ENCODE measurements at regions not wholly inside any gene's neighbourhood (a gene's known extent, or its start where the extent isn't known, plus 50 kb on each side); places are given as distances from the start of the nearest gene placed in this dataset.

DNA sequence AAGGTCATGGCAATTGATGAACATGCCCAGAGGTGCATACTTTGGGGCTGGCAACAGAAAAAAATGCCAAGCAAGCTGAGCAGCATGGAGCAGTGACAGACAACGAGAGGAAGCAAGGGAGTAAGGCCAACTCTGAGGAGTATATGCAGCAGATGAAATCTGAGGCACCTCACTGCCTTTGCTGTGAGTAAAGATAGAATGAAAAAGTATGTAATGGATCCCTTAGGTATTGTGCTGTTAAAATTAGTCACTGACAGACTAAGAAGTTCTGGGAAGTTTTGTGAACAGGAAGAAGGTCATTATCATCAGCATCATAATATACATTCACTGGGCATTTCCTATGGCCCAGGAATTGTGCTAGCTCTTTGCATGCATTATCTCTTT, 269.9 kb downstream of the DUSP6 start:
- no peaks in the 10 kb centered on the region for H3K27me3 ChIP-seq (ENCODE audit: insufficient read depth, low read length)
- H3K27ac Mint-ChIP-seq, result no peak overlapping the region
- no peak overlapping the region for H3K4me3 ChIP-seq (ENCODE audit: low read length in 2 of 2)
- peaks cover 0 to 2% (median 0%) of the 10 kb centered on the region in 8 donors for H3K9me3 Mint-ChIP-seq
- no peak overlapping the region for H3K27ac ChIP-seq (ENCODE audit: low read depth, low read length)
- POLR2A ChIA-PET (ENCODE audit: partially characterized antibody), result no interaction called here
- CTCF ChIA-PET (ENCODE audit: partially characterized antibody), result no interaction called here
- H3K4me1 Mint-ChIP-seq, result peaks cover 0 to 4% (median under 1%) of the 10 kb centered on the region in 4 donors
- DNase-seq, result no peak
- H3K27me3 Mint-ChIP-seq, result peaks cover 0 to 6% of the 10 kb centered on the region in 2 donors
- H3K36me3 ChIP-seq (ENCODE audit: insufficient read depth, low read length), result no peaks in the 10 kb centered on the region
- H3K4me3 Mint-ChIP-seq, result no peak overlapping the region
- H3K9me3 ChIP-seq (ENCODE audit: control insufficient read depth in 1 of 2, low read length in 2 of 2), result no peaks in the 10 kb centered on the region
- H3K4me1 ChIP-seq (ENCODE audit: insufficient read depth, low read length), result no peaks in the 10 kb centered on the region
- intact Hi-C loops (cut with micrococcal nuclease), result no loop called here
- no peaks in the 10 kb centered on the region for H3K36me3 Mint-ChIP-seq

DNA sequence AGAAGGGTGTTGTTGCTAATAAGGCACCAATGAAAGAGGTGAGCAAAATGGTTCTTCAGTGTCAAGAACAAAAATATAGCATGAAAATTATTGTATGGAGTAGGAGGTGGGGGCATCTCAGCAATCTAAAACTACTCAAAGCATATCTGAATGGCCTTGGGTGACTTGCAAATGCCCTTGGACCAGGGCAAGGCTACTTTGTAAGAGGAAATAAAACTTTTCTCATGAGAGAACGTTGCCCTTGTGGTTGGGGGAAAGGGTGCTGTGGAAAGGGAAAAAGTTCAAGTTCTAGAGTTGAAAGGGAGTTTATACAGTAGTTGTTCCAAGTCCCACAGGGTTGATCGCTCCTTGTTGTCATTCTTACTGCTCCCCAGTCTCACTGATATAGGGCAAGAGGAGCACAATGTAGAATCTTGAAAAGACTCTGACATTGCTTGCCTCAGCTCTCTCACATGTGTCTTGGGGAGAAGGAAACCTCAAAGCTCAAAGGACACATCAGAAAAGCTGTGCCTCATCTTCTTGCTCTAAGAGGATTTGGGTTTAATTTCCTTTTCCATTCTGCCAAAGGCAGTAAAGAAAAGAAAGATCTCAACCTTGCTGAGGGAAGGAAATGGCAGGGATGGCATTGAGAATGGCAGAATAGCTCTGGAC, 270.5 kb downstream of the DUSP6 start:
- Histone ChIP-seq H3K4me1 (ENCODE audit: insufficient read depth, low read length) (no peaks in the 10 kb centered on the region), H3K27ac (ENCODE audit: low read depth, low read length) (no peak overlapping the region), H3K27me3 (ENCODE audit: insufficient read depth, low read length) (no peaks in the 10 kb centered on the region), H3K4me3 (ENCODE audit: low read length in 2 of 2) (no peak overlapping the region), H3K36me3 (ENCODE audit: insufficient read depth, low read length) (no peaks in the 10 kb centered on the region), H3K9me3 (ENCODE audit: control insufficient read depth in 1 of 2, low read length in 2 of 2) (no peaks in the 10 kb centered on the region)
- POLR2A ChIA-PET (ENCODE audit: partially characterized antibody), result no interaction called here
- Mint-ChIP-seq H3K27me3 (peaks cover 0 to 6% of the 10 kb centered on the region in 2 donors), H3K9me3 (peaks cover 0 to 2% (median 0%) of the 10 kb centered on the region in 8 donors), H3K4me1 (peaks cover 0 to 4% (median under 1%) of the 10 kb centered on the region in 4 donors), H3K4me3 (no peak overlapping the region), H3K36me3 (no peaks in the 10 kb centered on the region), H3K27ac (no peak overlapping the region)
- CTCF ChIA-PET (ENCODE audit: partially characterized antibody), result no interaction called here
- no peak for DNase-seq
- intact Hi-C loops (cut with micrococcal nuclease), result no loop called here

DNA sequence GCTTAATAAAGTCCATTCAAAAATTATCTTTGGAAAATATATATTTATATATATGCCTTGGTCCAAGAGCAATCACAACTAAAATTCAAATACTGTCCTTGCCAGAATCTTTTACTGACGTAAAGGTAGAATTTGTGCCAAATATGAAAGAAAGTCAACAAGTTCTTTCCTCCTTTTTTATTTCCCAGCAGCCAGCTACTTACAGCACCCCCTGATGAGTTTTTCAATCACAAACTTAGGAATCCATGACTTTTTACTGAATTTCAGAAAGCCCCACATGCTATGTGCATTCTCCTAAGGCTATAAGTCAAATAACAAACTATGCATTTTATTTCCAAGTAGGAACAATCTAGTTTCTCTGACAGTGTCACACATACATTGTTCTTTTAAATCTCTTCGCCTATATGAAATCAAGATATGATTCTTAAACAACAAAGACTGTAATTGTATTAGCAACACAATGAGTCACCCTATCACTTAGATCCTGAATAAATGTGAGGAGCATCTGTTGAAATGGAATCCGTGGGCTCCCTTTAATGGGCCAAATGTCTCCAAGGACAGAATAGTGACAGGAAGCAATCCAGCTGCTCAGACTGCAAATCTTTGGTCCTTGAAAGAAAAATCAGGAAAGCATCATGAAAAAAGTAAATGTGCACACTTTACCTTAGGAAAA, 271.4 kb downstream of the DUSP6 start:
- peaks cover 0 to 2% (median 0%) of the 10 kb centered on the region in 8 donors for H3K9me3 Mint-ChIP-seq
- H3K4me3 ChIP-seq (ENCODE audit: low read length in 2 of 2), result no peak overlapping the region
- POLR2A ChIA-PET (ENCODE audit: partially characterized antibody), result no interaction called here
- no peaks in the 10 kb centered on the region for H3K27me3 ChIP-seq (ENCODE audit: insufficient read depth, low read length)
- intact Hi-C loops (cut with micrococcal nuclease), result no loop called here
- H3K27ac ChIP-seq (ENCODE audit: low read depth, low read length), result no peak overlapping the region
- H3K36me3 ChIP-seq (ENCODE audit: insufficient read depth, low read length), result no peaks in the 10 kb centered on the region
- no peaks in the 10 kb centered on the region for H3K9me3 ChIP-seq (ENCODE audit: control insufficient read depth in 1 of 2, low read length in 2 of 2)
- no peak for DNase-seq
- H3K27ac Mint-ChIP-seq, result no peak overlapping the region
- CTCF ChIA-PET (ENCODE audit: partially characterized antibody), result no interaction called here
- no peaks in the 10 kb centered on the region for H3K4me1 ChIP-seq (ENCODE audit: insufficient read depth, low read length)
- no peaks in the 10 kb centered on the region for H3K36me3 Mint-ChIP-seq
- H3K27me3 Mint-ChIP-seq, result peaks cover 0 to 6% of the 10 kb centered on the region in 2 donors
- no peak overlapping the region for H3K4me3 Mint-ChIP-seq
- peaks cover 0 to 4% (median under 1%) of the 10 kb centered on the region in 4 donors for H3K4me1 Mint-ChIP-seq

- H3K27me3 ChIP-seq (ENCODE audit: insufficient read depth, low read length), result no peaks in the 10 kb centered on the region
- intact Hi-C loops (cut with micrococcal nuclease), result no loop called here
- no peaks in the 10 kb centered on the region for H3K36me3 ChIP-seq (ENCODE audit: insufficient read depth, low read length)
- H3K4me1 Mint-ChIP-seq, result no peaks in the 10 kb centered on the region
- no peaks in the 10 kb centered on the region for H3K9me3 ChIP-seq (ENCODE audit: control insufficient read depth in 1 of 2, low read length in 2 of 2)
- POLR2A ChIA-PET (ENCODE audit: partially characterized antibody), result no interaction called here
- no peak overlapping the region for H3K27ac ChIP-seq (ENCODE audit: low read depth, low read length)
- no peaks in the 10 kb centered on the region for H3K4me1 ChIP-seq (ENCODE audit: insufficient read depth, low read length)
- DNase-seq, result no peak
- H3K9me3 Mint-ChIP-seq, result no peaks in the 10 kb centered on the region
- no peak overlapping the region for H3K4me3 ChIP-seq (ENCODE audit: low read length in 2 of 2)
- no peak overlapping the region for H3K27ac Mint-ChIP-seq
- no peaks in the 10 kb centered on the region for H3K27me3 Mint-ChIP-seq
- CTCF ChIA-PET (ENCODE audit: partially characterized antibody), result interaction anchor here (1.5 kb wide), 1 partner anchor 387 kb away, joined by 3 read pairs; no protein-coding TSS in a partner anchor
- no peak overlapping the region for H3K4me3 Mint-ChIP-seq
- no peaks in the 10 kb centered on the region for H3K36me3 Mint-ChIP-seq
Measured at GRCh38 chr12:89075880-89076540, 276.3 kb downstream of the DUSP6 start.

- Histone ChIP-seq H3K4me1 (ENCODE audit: insufficient read depth, low read length) (no peaks in the 10 kb centered on the region), H3K36me3 (ENCODE audit: insufficient read depth, low read length) (no peaks in the 10 kb centered on the region), H3K4me3 (ENCODE audit: low read length in 2 of 2) (no peak overlapping the region), H3K9me3 (ENCODE audit: control insufficient read depth in 1 of 2, low read length in 2 of 2) (no peaks in the 10 kb centered on the region), H3K27ac (ENCODE audit: low read depth, low read length) (no peak overlapping the region), H3K27me3 (ENCODE audit: insufficient read depth, low read length) (no peaks in the 10 kb centered on the region)
- intact Hi-C loops (cut with micrococcal nuclease), result no loop called here
- no peaks in the 10 kb centered on the region for H3K4me1 Mint-ChIP-seq
- CTCF ChIA-PET (ENCODE audit: partially characterized antibody), result no interaction called here
- POLR2A ChIA-PET (ENCODE audit: partially characterized antibody), result no interaction called here
- H3K27me3 Mint-ChIP-seq, result no peaks in the 10 kb centered on the region
- no peak for DNase-seq
- no peak overlapping the region for H3K4me3 Mint-ChIP-seq
- H3K27ac Mint-ChIP-seq, result no peak overlapping the region
- H3K9me3 Mint-ChIP-seq, result no peaks in the 10 kb centered on the region
- H3K36me3 Mint-ChIP-seq, result no peaks in the 10 kb centered on the region
Measured at GRCh38 chr12:89073659-89074058, 278.6 kb downstream of the DUSP6 start.

DNA sequence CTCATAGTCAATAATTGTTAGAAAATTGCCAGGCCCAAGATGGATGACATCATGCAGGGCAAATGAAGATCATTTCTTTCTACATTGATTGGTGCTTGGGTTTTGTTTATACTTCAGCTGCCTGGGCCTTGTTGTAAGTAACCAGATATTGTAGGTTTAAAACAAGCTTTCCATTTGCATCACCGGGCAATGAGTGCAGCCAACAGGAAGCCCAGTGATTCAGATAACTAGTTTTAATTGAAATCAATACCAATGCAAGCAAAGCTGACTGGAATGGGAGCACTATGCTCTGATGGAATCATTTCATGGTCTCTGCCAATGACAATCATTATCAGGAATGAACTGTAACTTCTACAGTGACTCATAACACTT, 279.3 kb downstream of the DUSP6 start:
- CTCF ChIA-PET (ENCODE audit: partially characterized antibody), result no interaction called here
- H3K27ac Mint-ChIP-seq, result no peak overlapping the region
- H3K36me3 ChIP-seq (ENCODE audit: insufficient read depth, low read length), result no peaks in the 10 kb centered on the region
- H3K4me1 Mint-ChIP-seq, result no peaks in the 10 kb centered on the region
- no peaks in the 10 kb centered on the region for H3K27me3 Mint-ChIP-seq
- no peak for DNase-seq
- no peaks in the 10 kb centered on the region for H3K36me3 Mint-ChIP-seq
- no peaks in the 10 kb centered on the region for H3K9me3 ChIP-seq (ENCODE audit: control insufficient read depth in 1 of 2, low read length in 2 of 2)
- no peaks in the 10 kb centered on the region for H3K27me3 ChIP-seq (ENCODE audit: insufficient read depth, low read length)
- no peak overlapping the region for H3K4me3 Mint-ChIP-seq
- H3K27ac ChIP-seq (ENCODE audit: low read depth, low read length), result no peak overlapping the region
- no peaks in the 10 kb centered on the region for H3K4me1 ChIP-seq (ENCODE audit: insufficient read depth, low read length)
- H3K9me3 Mint-ChIP-seq, result no peaks in the 10 kb centered on the region
- no peak overlapping the region for H3K4me3 ChIP-seq (ENCODE audit: low read length in 2 of 2)
- intact Hi-C loops (cut with micrococcal nuclease), result no loop called here
- POLR2A ChIA-PET (ENCODE audit: partially characterized antibody), result no interaction called here

DNA sequence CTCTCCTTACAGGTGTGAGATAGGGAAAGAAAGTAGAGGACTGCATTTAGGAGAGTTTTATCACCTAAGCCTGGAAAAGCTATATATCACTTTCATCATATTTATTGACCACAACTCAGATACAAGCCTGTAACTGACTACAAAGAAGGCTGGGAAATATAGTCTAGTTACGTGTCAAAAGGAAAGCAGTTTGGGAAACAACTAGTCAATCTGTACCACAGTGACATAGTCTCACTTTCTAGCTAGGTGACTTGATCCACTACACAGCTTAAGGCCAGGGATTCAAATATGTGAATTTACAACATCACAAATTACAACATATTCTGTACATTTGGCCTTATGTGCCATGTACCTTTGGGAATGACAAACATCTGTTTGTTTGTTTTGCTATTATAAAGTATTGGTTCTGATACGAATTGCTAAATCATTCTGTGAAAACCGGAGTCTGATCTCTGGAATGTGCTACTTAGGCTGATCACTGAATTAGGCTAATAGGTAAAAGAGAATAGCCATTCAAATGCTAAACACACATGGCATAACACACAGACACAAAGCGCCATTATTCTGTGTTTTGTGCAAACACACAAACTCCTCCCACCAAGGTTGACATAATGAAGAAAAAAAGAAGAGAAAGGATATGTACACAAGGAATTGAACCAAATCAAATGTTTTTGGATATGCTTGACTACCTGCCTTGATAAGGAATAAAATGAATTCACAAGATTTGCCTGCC, 279.8 kb downstream of the DUSP6 start:
- Histone ChIP-seq H3K27me3 (ENCODE audit: insufficient read depth, low read length) (no peaks in the 10 kb centered on the region), H3K4me1 (ENCODE audit: insufficient read depth, low read length) (no peaks in the 10 kb centered on the region), H3K27ac (ENCODE audit: low read depth, low read length) (no peak overlapping the region), H3K4me3 (ENCODE audit: low read length in 2 of 2) (no peak overlapping the region), H3K9me3 (ENCODE audit: control insufficient read depth in 1 of 2, low read length in 2 of 2) (no peaks in the 10 kb centered on the region), H3K36me3 (ENCODE audit: insufficient read depth, low read length) (no peaks in the 10 kb centered on the region)
- Mint-ChIP-seq H3K36me3 (no peaks in the 10 kb centered on the region), H3K9me3 (no peaks in the 10 kb centered on the region), H3K27me3 (no peaks in the 10 kb centered on the region), H3K4me1 (no peaks in the 10 kb centered on the region), H3K27ac (no peak overlapping the region), H3K4me3 (no peak overlapping the region)
- ChIA-PET POLR2A (ENCODE audit: partially characterized antibody) (no interaction called here), CTCF (ENCODE audit: partially characterized antibody) (interaction anchor here (1.3 kb wide), 1 partner anchor 53 kb away, joined by 3 read pairs; no protein-coding TSS in a partner anchor)
- DNase-seq, result no peak
- intact Hi-C loops (cut with micrococcal nuclease), result no loop called here

All from CD4-positive, alpha-beta memory T cell (primary cell).